ENCODE measurements at regions not wholly inside any gene's neighbourhood (a gene's known extent, or its start where the extent isn't known, plus 50 kb on each side); places are given as distances from the start of the nearest gene placed in this dataset.

GRCh38 chr12:105939181-105939721 lies 199.5 kb downstream of the NUAK1 start:
- TF ChIP-seq CHD1 (IDR thresholded peaks at IDR 0.05; ENCODE audit: low read depth, low read length) (no peak), JUND (IDR thresholded peaks at IDR 0.05; ENCODE audit: low read depth, low read length) (no peak)
